Cerebellar nuclear complex (tissue), 1 donor: ENCODE measurements at regions not wholly inside any gene's neighbourhood (a gene's known extent, or its start where the extent isn't known, plus 50 kb on each side); places are given as distances from the start of the nearest gene placed in this dataset.

Source experiments
- DNase-seq, 2 experiments: peaks; one replicate each; lab custom pipeline; 2025; lab: John Stamatoyannopoulos, UW

- no peak for DNase-seq
Observed at GRCh38 chr16:62088731-62089410, 52.6 kb upstream of the CDH8 start.
